Activated CD8-positive, alpha-beta memory T cell treated with anti-CD3 and anti-CD28 coated beads, Interleukin-2, amount 50 U/mL, for 24 hours (primary cell): ENCODE measurements at regions not wholly inside any gene's neighbourhood (a gene's known extent, or its start where the extent isn't known, plus 50 kb on each side); places are given as distances from the start of the nearest gene placed in this dataset.

Experiments
- DNase-seq: peaks from one replicate; pipeline ENCODE4 v3.0.0-alpha.2; 2020; ENCODE audit errors: extremely low read depth

- no peak for DNase-seq
Measured at GRCh38 chr13:74784959-74785358, 650.8 kb upstream of the KLF12 start.

DNA sequence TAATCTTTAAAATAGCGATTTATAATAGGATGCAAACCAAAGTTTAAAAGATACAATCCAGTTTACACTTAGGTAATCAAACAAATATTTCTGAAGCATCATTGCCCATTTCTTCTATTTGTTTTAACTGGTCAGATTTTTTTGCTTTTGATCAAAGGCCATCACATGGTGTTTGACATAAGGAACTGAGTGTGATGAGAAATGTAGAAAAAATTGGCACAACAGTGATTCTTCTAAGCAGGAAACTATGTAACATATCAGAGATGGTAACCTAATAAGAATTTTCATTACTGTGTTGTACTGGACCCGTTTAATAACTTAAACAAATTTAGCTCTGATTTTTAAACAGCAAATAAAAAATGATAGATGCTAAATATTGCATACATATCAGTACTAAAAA is 644.7 kb upstream of the KLF12 start:
- no peak for DNase-seq

GRCh38 chr13:74778087-74778486 is 643.9 kb upstream of the KLF12 start:
- DNase-seq = no peak

DNA sequence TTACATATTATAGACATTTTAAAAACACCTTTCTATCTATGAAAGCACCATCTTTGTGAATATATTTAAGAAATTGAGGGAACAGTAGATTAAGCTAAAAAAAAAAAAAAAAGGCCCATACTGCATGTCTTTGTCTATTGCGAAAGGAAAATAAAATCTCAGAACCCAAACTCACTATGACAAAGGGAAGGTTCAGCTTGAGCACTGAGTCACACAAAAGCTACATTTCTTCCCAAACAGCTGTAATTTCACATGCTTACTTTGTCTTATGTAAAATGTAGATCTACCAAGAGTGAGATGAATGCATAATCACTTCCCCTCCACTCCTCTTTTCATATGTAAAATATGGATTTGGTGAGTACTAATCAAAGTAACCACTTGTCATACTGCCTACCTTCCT is 640.1 kb upstream of the KLF12 start:
- DNase-seq = no peak

DNA sequence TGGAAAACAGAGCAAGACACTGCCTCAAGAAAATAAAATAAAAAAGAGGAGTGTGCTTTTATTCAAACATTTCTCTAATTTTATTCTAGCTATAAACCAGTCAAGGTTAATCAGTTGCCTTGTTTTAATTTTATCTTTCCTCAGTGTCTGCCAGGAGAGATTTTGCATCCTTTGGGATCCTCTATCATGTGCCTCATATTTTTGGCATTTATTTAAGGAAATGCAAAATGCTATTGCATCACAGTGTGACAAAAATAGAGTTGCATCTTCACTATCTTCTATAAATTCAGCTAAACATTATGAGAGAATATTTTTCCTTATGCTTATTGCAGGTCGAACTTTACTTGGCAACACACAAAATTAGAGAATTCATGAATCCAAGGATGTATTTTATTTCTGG is 639.0 kb upstream of the KLF12 start:
- no peak for DNase-seq

DNA sequence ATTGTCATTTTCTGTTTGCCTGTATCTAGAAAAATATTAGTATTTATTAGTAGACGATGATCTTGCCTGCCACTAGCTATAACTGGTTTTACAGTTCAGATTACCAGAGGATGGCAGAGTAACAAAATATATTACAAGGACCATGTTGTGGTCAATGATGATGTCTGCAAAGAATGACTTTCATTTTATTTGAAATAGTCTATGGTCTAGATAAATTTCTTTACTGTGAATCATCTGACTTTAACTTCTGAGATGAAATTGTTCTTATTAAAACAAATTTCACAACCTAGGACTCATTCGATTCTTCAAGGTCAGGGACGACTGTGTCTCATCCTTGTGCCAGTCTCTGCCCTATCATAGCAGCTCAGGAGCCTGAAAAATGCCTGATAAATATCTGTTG is 637.8 kb upstream of the KLF12 start:
- no peak for DNase-seq

- DNase-seq = no peak
Measured at GRCh38 chr13:74770361-74770760, 636.2 kb upstream of the KLF12 start.

DNA sequence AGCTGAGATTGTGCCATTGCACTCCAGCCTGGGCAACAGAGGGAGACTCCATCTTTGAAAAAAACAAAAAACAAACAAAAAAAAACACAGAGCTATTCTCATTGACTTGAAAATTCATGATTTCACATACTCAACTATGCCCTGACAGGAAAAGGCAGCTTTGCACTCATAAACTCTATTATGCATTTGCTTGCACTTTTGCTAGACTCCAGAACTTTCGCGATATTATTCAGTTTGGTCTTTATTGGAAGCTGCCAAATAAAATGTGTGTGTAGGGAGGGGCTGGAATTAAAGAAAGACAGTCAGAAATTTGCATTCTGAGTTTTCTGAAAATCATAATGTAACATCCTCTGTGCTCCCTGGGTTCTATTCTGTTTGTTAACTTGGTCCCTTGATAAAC is 635.1 kb upstream of the KLF12 start:
- no peak for DNase-seq

GRCh38 chr13:74768521-74769085 is 634.4 kb upstream of the KLF12 start:
- DNase-seq = no peak

GRCh38 chr13:74767050-74767449 is 632.8 kb upstream of the KLF12 start:
- DNase-seq = no peak

DNA sequence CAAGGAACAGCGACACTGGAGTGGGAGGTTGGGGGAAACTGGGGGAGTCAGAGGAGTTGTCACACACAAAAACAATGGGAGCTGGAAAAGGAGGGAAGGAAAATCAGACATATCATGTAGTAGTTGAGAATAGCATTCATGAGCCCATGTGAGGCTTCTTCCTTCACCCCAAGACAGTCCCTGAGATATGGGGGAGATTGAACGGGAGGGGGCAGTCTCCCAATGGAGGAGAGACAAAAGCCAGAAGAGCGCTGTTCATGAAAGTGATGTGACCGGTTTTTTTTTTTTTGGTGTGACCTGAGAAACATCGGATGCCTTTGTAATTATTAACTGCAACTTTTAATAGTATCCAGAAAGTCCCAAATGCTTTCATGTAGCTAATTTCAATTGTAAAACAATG is 631.8 kb upstream of the KLF12 start:
- no peak for DNase-seq

DNA sequence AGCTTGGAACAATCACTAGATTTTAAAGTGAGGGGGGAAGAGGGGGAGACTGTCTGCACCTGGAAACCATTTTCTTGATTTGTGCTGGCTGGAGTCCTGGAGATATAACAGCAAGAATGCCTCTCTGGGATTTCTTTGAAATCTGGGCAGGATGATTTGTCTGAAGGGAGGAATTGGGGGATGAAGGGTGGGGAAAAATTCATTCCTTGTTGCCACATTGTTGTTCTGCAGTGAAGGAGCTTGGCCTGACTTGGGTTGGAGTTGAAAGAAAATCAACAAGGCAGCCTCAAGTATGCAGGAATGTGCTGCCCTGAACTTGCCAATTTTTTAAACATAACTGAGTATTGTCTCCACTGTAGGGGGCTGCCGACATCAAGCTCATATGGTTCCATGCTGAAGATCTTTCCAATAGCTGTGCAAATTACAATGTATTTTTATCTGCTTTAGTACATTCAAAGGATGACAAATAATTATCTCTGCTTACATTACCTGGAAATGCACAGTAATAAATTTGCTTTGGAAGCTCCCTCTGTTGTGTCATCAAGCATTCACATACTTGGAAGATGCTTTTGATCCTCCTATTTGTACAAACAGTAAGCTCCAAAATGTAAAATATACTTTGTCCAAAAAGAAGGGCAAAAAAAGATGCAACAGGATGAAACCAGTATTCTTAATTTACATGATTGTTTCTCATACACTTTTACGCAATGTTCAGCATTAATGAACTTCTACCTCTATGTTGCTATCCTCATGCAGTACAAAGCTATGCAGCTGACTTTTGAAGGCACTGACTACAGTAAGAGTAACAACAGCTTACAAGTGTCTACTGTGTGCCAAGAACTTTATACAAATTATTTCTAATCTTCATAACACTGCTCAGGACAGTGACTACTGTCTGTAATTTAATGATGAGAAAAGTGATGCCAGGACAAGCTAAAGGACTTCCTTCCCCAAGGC is 627.9 kb upstream of the KLF12 start:
- DNase-seq = no peak

DNA sequence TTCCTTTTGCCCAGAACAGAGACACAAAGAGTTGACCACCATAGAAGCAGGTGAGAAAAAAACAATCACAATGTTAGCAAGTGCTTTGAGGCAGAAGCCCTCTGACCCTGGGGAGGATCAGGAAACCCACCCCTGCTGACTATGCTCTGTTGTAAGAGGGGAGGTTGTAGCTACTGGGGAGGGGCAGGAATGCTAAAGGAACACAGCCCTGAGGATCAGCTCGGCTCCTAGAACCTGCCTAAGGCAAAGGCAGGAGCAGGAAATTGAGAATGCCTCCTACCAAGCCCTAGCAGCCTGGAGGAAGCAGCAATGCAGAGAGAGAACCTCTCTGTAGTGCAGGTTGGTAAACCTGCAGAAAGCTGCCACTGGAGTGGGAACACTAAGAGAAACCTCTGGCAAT is 624.0 kb upstream of the KLF12 start:
- DNase-seq = no peak

DNA sequence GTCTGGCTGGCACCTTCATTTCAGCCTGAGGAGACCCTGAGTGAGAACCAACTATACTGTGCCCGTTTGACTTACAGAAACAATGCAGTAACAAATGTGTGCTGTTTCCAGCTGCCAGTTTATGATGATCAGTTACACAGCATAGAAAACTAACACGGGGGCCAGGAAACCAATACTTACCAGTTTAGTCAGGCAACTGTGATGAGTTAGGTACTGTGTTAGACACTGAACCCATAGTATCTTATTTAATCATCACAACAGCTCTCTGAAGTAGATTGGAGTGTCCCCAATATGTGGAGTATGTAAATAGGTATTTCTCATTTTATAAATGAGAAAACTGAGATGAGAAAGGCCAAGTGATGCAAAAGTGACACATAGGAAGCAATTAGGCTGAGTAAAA is 620.9 kb upstream of the KLF12 start:
- DNase-seq = no peak

GRCh38 chr13:74751739-74752138 is 617.5 kb upstream of the KLF12 start:
- DNase-seq = no peak

DNA sequence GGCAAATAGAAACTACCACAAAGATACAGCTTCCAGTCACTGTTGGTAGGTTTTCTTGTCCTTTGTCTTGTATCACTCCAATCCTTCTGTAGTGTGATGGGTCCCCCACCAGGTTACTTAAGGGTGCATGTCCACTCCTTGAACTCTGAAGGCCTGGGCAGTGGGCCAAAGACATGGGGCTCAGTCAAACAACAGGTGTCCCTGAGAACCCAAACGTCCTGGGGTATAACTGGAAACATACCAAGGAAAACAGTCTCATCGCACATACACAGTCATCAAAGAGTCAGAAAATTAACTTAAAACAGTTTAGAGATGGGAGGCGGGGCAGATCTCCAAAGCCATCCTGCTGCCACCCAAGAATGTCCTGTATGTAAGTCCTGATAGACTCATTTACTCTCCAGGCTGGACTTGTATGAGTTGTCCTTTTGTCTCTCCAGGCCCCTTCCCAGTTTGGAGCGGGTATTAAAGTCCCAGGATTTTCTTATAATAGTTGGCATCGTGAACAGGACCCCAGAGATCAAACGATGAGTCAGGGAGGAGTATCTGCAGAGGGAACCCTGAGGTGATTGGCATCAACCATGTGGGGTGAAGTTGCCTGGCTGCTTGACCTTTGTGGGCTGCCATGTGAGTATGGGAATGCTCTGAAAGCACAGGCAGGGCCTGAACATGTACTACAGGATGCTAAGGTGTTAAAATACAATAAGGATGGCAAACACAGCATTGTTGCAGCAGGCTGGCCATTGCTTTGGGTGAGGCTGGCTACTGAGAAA is 613.2 kb upstream of the KLF12 start:
- DNase-seq = no peak

GRCh38 chr13:74743992-74744391 is 609.8 kb upstream of the KLF12 start:
- no peak for DNase-seq

- DNase-seq = no peak
Measured at GRCh38 chr13:74741732-74742131, 607.5 kb upstream of the KLF12 start.

DNA sequence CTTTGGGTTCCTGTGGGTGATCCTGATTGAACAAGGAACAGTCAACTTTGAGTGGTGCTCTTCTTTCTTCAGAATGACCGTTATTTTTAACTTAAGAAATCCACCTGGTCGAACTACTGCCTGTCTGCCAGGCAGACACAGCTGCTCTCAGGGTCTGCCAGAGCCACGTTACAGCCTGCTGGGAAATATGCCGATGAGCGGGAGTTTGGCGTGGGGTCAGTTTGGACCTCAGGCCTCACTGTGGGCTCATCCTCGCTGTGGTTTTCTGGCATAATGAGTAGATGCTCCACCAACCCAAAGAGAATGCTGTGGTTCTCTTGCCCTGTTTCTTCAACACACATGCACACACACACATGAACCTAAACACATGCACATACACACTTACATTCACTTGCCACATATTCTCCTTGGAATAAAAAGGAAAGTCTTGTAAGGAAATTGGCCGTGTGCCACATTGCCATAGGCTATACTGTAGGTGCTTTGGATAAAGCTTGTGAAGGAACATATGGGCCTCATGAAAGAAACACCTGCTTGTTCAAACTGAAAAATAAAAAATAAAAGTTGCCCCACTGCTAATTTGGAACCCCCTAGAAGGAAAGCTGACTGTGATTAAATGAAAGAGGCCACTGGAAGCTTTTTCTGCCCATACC is 598.7 kb upstream of the KLF12 start:
- no peak for DNase-seq

GRCh38 chr13:74731731-74732130 is 597.5 kb upstream of the KLF12 start:
- DNase-seq = no peak

GRCh38 chr13:74730556-74731331 is 596.5 kb upstream of the KLF12 start:
- DNase-seq = no peak
